PC-9 (cell line): ENCODE measurements at regions not wholly inside any gene's neighbourhood (a gene's known extent, or its start where the extent isn't known, plus 50 kb on each side); places are given as distances from the start of the nearest gene placed in this dataset.

Experiments used
- CTCF ChIP-seq: fragments of 200-600 bp; sonication (generic); conservative IDR thresholded peaks from 2 replicates; pipeline ENCODE4 v1.6.1; 2017; ENCODE audit warnings: mixed run types, antibody characterized with exemption, mild to moderate bottlenecking, moderate library complexity
- EZH2 ChIP-seq: fragments of 200-600 bp; sonication (generic); IDR thresholded peaks from 2 replicates; pipeline ENCODE4 v1.8.0; 2017; ENCODE audit warnings: antibody characterized with exemption, low read depth

DNA sequence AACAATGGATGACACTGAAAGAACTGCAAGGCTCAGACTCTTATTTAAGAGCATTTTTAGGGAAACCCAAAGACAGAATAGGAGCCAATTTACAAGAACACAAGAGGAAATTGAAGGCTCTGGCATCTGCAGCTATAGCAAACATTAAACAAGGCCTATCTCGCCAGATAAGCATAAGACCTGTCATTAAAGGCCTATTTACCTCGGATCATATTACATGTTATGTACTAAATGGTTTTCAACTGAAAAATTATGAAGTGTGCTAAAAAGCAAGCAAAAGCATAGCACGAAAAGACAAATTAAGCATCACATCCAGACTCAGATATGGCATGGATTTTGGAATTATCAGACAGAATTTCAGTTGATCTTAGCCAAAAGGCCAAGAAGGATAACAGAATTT is 617.1 kb downstream of the SQOR start:
- TF ChIP-seq CTCF (no peak), EZH2 (no peak)
